Activated CD4-positive, alpha-beta T cell treated with anti-CD3 and anti-CD28 coated beads, Interleukin-2, amount 50 U/mL, for 48 hours (primary cell): ENCODE measurements at regions not wholly inside any gene's neighbourhood (a gene's known extent, or its start where the extent isn't known, plus 50 kb on each side); places are given as distances from the start of the nearest gene placed in this dataset.

Source experiments
- DNase-seq, 2 experiments: peaks; one replicate each; pipeline ENCODE4 v3.0.0-alpha.2; 2020

DNA sequence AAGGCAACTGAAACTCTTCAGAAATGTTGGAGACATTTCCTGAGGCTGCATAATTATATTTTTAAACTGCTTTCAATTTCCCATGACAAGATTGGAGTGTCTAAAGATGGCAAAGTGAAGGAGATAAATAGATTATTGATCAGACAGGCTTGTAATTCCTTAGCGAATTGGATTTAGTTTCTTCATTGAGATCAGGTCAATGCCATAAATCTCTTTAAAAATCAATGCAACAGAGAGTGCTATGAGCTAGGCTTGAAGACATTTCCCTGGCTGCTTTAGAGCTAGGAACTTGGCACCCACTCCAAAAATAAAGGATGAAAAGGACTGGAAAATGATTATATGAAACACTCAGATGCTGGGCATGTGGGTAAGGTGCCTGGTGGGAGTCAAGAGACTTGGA lies 828.4 kb downstream of the TLR4 start:
- no peak for DNase-seq

DNA sequence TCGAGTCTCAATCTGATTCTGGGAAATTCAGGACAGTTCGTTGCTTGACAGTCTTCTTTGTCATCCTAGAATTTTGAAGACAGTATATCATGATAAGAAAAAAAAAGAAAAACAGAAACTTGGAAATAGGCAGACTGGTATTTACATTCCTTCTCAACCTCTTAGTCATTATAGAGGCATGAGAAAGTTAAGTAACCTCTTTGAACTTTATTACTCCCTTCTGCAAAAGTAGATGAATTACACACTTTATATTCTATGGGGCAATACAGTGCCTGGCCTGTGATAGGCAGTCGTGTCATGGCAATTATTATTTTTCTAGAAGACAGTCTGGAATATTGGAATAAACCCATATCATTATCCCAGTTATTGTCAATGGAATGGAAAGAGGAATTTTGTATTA lies 828.9 kb downstream of the TLR4 start:
- DNase-seq = no peak

DNA sequence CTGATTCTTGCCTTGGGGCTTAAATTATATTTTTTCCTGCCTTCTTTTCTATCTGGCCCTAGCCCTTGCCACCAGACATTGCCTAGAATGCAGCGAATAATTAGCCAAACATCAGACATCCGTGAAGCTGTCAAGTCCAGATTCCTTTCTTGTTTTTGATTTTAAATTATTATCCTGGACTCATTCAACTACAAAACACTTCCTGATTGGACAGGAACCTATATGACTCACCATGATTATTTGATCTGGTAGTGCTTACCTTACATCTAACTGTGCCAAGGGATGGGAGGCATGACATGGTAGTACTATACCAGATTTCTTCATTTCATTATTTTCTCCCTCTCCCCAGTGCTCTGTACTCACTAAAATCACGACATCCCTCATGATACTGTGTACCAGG lies 829.6 kb downstream of the TLR4 start:
- no peak for DNase-seq

DNA sequence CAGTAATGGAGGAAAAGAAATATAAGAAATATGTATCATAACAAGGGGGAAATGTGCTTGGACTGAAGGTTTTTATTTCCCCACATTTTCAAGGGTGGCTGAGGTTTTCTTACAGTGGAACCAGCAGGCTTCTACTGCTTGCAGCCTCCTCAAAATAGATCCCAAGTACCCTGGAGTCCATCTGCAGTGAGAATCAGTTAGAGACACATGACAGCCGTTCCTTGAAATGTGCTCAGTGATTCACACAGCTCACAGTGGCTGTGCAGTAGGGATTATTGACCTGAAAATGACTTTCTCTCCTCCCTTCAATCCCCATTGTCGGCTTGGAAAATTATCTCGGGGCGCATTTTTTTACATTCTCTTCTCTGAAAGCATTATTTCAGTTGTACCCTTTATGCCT lies 832.0 kb downstream of the TLR4 start:
- no peak for DNase-seq

DNA sequence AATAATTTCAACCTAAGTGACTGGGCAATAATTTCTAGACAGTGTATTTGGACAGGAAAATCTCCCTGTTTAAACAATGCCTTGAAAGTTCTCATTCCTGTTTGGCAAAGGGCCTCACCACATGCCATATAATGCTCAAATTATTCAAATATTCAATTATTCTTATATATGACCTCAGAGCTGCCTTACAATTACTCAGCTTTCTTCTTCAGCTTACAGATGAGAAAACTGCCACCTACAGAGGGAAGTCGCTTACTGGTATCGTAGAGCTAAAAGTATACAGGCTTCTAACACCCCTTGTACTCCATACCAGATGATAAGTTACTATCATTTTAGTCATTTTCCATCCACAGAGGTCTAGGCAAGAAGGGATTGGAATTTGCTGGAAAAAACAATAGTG lies 830.3 kb downstream of the BRINP1 start:
- no peak for DNase-seq

DNA sequence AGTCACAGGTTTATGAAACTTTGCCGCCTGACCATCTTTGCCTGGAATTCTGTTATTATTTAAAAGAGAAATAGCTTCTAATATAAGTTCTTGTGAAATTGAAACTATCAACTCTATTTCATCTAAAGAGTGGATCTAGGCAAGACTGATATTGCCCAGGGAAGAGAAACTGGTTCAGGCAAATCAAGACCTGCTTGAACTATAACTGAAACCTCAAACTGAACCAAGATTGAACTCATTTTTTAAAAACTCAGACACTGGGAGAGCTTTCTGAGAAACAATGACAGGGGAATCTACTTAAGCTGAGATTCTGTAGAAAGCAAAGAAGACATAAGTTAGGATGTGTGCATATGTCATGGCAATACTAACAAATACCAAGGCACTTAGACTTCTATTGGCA lies 815.8 kb downstream of the BRINP1 start:
- DNase-seq = no peak

DNA sequence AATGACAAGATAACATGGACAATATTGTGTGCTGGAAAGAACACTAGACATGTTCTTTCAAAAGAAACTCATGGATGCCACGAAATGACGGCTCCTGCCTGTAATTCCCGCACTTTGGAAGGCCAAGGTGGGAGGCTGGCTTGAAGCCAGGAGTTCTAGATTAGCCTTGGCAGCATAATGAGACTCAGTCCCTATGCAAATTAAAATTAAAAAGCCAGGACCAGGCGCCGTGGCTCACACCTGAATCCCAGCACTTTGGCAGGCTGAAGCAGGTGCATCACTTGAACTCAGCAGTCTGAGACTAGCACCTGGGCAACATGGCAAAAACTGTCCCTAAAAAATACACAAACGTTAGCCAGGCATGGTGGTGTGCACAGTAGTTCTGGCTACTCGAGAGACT lies 814.2 kb downstream of the BRINP1 start:
- no peak for DNase-seq

DNA sequence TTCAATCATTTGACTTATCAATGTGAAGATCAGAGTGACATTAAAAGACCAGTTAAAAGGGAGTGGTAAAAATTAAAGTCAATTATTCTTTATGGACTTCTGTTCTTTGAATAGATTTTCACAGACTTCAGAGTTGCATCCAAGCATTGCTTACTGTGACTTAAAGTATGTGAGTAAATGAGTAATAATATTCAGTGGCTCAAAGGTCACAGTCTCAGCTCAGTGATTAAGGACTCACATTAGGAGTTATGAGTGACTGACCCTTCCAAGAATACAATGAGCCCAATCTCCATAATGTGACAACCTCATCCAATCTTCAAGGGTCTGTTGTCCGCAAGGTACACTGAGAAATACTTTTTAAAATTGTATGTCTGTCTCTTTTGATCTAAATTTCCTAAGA lies 811.2 kb downstream of the BRINP1 start:
- DNase-seq = no peak

DNA sequence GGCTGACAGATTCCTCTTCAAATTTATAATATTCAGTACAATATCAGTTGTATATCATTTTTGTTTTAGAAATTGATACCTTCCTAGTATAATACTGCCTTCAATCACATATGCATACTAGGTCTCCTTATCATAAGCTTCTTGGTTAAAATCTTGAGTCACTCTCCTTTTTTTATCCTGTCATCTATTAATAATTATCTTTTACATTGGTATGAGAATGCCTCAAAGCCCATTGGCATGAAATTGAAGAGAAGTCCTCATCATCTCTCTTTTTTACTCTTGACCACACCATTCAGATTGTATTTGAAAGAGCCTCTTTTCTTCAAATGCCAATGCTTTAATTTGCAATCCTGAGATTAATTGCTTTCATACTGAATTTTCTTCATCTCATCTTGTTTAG lies 810.3 kb downstream of the BRINP1 start:
- no peak for DNase-seq

DNA sequence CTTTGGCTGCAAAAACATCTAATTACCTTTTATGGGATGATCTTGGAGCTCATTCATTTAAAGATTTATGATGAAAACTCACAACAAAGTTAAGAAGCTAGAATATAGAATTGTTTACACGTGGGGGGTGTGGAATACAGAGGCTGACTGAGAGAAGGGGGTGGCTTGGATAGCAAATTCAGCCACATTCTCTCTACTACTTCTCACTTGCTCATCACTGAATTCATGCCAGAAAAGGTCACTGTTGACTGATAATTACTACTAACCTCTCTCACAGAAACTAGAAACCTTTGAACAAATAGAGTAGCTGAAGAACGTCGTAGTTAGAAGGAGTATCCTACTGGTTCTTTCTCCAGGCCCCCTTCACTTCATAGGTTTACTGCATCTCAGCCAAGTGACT lies 808.2 kb downstream of the BRINP1 start:
- DNase-seq = no peak

DNA sequence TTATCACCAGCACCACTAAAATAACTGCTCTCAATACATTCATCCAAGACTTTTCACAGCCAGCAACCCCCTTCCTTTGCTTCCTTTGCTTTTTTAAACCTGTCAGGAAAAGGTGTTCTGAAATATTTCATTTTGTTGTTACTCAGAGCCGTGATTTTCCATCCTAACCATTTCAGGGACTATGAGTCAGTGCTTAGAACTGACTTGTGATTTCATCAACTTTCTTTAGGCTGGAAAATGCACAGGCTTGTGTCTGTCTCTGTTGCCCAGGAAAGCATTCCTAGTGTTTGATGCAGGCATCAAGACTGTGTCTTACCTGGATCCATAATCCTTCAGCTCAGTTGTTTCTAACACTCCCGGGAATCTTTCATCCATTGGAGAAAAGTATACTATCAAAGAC lies 805.6 kb downstream of the BRINP1 start:
- no peak for DNase-seq

DNA sequence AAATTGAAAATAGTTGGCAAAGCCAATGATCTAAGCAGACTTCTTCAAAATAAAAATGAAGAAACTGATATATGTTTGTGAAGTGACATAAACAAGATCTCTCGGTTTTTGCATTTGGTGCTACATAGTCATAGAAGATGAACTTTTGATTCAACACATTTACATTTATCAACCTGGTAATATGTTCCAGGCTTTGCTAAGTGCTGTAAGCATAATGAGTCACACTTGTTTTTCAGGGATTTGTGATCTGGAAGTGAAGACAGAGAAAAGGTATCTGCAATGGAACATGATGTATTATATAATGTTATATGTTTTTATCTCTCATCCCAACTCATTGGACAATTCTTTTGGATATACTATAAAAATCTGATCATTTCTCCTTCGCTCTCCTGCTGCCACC lies 801.4 kb downstream of the BRINP1 start:
- DNase-seq = no peak

DNA sequence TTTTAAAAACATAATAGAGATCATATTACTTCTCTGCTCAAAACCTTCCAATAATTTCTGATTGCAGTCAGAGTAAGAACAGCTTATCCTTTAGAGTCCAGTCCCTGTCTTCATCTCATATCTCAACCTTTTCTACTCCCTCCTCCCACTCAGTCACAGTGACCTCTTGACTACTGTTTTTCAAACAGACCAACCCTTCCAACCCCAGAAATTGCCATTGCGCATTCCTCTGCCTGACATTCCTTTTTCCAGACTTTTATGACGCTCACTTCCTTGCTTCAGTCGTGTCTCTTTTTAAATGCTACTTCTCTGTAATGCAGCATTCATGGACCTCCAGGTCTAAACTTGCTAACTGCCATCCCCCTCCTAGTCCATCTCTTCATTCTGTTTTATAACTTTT lies 800.5 kb downstream of the BRINP1 start:
- DNase-seq = no peak

DNA sequence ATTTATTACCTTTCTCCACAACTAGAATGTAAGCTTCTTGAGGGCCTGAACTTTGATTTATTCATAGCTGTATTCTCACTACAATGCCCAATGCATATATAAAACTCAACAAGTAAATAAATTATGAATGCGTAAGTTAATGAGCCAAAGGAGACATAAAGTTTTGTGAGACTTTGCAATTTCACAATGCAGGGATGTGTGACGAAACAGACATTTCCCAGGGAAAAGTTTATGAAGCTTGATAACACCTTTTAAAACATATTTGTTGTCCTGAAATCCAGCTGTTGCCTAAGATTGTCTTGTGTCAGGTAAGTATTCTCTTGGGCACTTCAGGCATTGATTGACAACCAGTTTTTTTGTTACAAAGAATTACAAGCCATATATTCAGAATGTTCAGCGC lies 800.1 kb downstream of the BRINP1 start:
- no peak for DNase-seq

DNA sequence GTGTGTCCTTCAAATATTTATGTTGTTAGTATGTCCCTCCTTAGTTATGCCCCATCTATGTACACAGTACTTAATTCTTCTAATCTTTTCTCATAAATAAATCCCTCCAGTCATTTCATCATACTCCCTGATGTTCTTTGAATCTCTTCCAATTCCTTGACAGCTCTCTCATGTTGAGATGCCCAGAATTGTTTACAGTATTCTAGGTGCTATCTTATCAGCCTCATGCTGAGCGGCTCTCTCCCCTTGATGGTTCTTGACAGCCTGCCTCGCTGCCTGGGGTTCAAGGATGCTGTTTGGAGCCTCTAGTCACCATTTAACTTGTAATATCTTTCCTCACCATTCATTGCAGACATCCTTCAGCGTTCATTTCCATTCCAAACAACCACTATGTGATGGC lies 799.2 kb downstream of the BRINP1 start:
- DNase-seq = no peak

DNA sequence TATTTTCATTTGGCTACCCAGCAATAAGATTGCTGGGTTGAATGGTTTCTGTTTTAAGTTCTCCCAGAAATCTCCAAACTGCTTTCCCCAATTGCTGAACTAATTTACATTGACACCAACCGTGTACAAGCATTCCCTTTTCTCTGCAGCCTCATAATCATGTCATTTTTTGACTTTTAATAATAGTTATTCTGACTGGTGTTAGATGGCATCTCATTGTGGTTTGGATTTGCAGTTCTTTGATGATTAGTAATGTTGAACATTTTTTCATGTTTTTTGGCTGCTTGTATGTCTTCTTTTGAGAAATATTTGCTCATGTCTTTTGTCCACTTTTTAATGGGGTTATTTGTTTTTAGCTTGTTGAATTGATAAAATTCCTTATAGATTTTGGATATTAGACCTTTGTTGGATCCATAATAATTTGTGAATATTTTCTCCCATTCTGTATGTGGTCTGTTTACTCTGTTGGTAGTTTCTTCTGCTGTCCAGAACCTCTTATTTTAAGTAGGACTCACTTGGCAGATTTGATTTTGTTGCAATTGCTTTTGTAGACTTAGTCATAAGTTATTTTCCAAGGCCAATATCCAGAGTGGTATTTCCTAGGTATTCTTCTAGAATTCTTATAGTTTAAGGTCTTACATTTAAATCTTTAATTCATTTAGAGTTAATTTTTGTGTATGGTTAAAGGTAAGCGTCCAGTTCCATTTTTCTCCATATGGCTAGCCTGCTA lies 793.7 kb downstream of the BRINP1 start:
- DNase-seq = no peak

DNA sequence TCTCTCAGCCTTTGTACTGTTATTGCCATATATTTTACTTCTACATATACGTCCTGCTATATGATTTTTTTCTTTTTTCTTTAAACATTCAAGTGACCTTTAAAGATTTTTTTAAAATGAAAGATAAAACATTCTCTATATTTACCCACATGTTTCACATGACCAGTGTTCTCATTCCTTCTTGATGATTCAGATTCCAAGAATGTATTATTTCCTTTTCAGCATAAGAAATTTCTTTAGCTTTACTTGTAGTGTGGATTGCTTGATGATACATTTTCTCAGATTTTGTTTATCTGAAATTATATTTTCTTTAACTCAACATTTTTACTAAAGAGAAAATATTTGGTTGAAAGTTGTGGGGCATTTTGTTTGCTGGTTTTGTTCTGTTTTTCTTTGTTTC lies 792.1 kb downstream of the BRINP1 start:
- no peak for DNase-seq

DNA sequence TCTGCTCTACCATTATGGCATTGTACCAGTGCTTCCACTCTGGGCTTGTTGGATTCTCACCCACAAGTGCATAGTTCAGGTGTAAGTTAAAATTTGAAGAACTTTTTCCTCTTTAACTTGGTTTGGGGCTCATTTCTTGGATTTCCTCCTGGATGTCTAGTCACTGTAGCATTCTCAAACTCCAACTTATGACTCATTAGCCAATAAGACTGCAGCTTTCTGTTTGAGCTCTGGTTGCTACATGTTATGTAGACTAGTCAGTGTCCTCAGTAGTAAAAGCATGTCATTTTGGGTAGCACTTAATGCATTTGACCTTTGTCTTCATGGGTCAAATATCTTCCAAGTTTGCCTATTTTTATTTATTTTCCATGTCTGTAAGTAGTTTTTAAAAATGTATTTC lies 790.8 kb downstream of the BRINP1 start:
- DNase-seq = no peak

DNA sequence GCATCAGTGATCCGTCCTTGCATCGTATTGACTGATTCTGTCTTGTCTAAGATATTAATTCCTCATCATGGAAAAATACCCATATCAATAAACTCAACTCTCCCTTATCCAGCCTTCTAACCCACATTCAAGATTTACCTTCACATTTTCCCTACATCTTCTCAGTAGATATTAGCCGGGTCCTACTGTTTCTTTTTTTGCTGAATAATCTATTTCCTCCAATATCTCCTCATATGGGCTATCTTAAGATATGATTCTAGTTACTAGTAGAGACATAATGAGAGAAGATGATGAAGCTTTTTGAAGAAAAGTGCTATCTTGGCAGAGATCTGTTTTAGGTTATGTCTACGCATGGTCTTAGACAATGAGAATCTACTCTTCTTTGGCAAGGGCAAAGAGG lies 785.8 kb downstream of the BRINP1 start:
- no peak for DNase-seq

DNA sequence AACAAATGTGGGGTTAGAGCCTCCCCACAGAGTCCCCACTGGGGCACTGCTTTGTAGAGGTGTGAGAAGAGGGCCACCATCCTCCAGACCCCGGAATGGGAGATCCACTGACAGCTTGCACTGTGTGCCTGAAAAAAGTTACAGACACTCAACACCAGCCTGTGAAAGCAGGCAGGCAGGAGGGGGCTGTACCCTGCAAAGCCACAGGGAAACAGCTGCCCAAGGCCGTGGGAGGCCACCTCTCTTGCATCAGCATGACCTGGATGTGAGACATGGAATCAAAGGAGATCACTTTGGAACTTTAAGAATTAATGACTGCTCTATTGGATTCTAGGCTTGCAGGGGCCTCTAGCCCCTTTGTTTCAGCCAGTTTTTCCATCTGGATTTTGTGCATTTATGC lies 782.3 kb downstream of the BRINP1 start:
- no peak for DNase-seq

DNA sequence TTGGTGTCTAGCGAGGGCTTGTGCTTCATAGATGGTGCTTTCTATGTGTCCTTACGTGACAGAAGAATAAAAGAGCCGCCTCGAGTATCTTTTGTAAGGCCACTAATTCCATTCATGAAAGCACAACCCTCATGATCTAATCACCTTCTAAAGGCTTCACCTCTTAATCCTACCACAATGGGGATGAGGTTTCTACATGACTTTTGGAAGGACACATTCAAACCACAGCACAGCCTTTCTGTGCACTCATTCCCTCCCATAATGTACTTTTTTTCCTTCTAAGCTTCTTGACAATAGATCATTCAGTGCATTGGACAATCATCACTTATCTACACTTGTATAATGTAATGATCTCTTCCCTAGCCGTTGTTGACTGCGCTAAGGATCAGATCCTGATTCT lies 774.8 kb downstream of the BRINP1 start:
- no peak for DNase-seq

DNA sequence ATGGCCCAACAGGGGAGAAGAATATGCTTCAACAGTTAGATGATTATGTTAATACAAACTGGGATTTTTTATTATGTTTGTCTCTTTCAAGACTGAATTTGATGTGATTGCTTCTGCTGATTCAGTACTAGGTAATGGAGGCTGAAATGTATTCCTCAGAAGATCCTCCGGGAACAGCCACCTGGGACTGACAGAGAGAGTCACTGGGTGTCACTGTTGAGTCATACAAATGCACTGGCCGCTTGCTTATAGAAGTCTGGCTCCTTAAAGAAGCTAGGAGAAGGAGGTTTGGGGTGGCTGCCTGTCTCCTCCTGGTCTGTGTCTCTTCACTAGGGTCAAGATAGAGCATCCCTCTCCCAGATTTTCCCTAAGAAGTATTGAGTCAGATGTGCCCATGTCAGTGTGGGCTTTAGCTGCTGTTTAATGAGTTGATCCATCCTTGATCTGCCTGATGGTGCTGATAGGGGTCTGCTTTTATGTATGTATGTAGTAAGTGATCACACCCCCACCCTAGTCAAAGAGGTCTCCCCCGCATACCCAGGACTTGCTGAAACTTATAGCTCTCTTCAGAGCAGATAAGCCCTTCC lies 773.4 kb downstream of the BRINP1 start:
- DNase-seq = no peak

DNA sequence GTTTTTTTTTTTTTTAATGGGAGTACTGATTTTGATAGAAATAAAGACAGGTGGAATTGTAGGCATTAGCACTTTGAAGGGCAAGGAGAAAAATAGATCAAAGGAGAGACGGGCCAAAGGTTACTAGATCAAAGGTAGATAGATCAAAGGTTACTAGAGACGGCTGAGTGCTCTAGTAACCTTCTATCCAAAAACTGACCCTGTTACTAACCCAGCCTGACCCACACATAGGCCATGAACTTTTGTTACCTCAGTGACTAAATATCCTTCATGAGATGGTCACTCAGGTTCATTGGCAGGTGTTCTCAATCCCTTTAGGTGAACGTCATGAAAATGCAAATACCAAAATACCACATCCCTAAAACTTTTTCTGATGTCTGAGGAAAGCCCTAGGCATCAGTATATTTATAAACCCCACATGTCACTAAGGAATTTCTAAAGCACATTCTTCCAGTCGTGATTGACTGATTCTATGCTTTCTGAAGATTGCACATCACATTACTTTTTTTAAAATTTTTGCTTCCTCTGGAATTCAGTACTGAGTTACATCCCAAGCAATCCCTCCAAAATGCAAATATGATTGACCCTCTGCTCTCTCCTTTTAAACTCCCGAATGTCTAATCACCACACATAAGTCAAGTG lies 772.7 kb downstream of the BRINP1 start:
- no peak for DNase-seq

DNA sequence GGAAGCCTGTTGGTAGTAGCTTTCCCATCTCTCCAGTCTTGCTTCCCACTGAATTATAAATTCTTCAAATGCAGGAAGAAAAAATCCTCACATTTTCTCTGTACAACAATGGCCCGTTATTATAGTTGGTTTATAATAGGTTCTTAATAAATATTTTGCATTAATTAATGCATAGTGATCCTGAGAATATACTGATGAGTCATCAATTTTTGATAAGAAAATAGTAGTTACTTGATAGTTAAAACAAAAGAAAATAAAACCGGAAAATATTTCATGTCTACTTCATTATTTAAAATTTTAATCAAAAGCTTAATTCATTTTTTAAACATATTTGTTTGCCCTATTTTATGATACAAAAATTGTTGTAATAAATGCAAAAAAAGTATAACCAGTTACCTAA lies 762.6 kb downstream of the BRINP1 start:
- no peak for DNase-seq
